PFSK-1 (cell line): ENCODE measurements at regions not wholly inside any gene's neighbourhood (a gene's known extent, or its start where the extent isn't known, plus 50 kb on each side); places are given as distances from the start of the nearest gene placed in this dataset.

Source experiments
- FOXP2 ChIP-seq: optimal IDR thresholded peaks from 2 replicates; pipeline ENCODE3; 2011; ENCODE audit warnings: borderline replicate concordance, control low read depth, inconsistent platforms; ENCODE audit not compliant: insufficient read depth; ENCODE audit errors: extremely low read length, extremely low read depth
- POLR2AphosphoS5 ChIP-seq: IDR thresholded peaks from 2 replicates; pipeline ENCODE4 v1.6.1; 2012; ENCODE audit warnings: low read depth, mild to moderate bottlenecking, control low read depth, low read length, moderate library complexity
- SIN3A ChIP-seq: IDR thresholded peaks from 2 replicates; pipeline ENCODE4 v1.6.1; 2012; ENCODE audit warnings: mild to moderate bottlenecking, low read length, moderate library complexity, borderline replicate concordance; ENCODE audit not compliant: insufficient read depth
- TAF1 ChIP-seq: IDR thresholded peaks from 2 replicates; pipeline ENCODE4 v1.6.1; 2012; ENCODE audit warnings: low read length, control low read depth, borderline replicate concordance; ENCODE audit not compliant: insufficient read depth
- TF ChIP-seq, protein P1 (sequence below), 2 experiments: IDR thresholded peaks; 2 replicates each; pipeline versions ENCODE4 v1.6.1 to v1.8.0; 2011 to 2012; ENCODE audit warnings: low read depth in 2 of 2, low read length in 2 of 2, control low read depth in 1 of 2, inconsistent platforms in 1 of 2, mild to moderate bottlenecking in 1 of 2, moderate library complexity in 1 of 2; ENCODE audit not compliant: insufficient read depth in 1 of 2

DNA sequence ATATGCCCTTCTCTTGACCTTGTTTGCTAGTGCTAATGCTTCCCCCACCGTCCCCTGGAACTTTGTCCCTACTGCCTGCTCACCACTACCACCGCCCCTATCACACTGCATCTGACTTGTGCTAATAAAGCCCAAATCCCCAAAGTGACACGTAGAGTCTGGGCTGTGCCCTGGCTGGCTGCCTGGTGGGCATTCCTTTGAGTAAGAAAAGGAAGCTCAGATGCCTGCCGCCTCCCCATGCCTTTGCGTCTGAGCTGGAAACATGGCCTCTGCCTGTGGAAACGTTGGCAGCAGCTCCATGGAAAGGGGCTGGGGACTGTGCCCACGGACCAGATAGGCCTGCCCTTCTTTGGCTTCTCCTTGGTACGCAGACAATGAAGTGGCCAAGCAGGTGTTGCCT lies 138.3 kb downstream of the CYP26A1 start:
- TF ChIP-seq FOXP2: no peak
- no peak for TF ChIP-seq TAF1
- TF ChIP-seq, protein P1, sequence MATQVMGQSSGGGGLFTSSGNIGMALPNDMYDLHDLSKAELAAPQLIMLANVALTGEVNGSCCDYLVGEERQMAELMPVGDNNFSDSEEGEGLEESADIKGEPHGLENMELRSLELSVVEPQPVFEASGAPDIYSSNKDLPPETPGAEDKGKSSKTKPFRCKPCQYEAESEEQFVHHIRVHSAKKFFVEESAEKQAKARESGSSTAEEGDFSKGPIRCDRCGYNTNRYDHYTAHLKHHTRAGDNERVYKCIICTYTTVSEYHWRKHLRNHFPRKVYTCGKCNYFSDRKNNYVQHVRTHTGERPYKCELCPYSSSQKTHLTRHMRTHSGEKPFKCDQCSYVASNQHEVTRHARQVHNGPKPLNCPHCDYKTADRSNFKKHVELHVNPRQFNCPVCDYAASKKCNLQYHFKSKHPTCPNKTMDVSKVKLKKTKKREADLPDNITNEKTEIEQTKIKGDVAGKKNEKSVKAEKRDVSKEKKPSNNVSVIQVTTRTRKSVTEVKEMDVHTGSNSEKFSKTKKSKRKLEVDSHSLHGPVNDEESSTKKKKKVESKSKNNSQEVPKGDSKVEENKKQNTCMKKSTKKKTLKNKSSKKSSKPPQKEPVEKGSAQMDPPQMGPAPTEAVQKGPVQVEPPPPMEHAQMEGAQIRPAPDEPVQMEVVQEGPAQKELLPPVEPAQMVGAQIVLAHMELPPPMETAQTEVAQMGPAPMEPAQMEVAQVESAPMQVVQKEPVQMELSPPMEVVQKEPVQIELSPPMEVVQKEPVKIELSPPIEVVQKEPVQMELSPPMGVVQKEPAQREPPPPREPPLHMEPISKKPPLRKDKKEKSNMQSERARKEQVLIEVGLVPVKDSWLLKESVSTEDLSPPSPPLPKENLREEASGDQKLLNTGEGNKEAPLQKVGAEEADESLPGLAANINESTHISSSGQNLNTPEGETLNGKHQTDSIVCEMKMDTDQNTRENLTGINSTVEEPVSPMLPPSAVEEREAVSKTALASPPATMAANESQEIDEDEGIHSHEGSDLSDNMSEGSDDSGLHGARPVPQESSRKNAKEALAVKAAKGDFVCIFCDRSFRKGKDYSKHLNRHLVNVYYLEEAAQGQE (IDR thresholded peaks at IDR 0.05; ENCODE audit: insufficient read depth in 1 of 2, low read depth in 2 of 2, low read length in 2 of 2): no peak
- no peak for TF ChIP-seq POLR2AphosphoS5
- no peak for TF ChIP-seq SIN3A

DNA sequence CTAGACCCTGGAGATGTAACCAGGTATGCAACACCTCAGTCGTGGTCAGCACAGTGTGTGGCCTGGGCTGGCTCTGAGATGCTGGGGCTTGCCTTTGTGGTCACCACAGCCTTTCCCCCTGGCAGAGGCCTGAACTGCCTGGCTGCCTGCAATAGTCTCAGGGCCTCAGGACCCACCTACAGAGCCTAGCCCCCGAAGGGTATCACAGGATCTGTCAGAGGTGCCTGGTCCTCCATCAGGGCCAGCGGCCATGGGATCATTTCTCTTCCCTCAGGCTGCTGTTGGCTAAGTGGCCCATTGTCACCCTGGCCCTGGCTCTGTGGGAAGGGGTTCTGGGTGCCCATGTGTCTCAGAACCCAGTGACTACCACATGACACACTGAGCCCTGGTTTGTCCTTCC lies 141.6 kb downstream of the CYP26A1 start:
- no peak for TF ChIP-seq TAF1
- no peak for TF ChIP-seq FOXP2
- no peak for TF ChIP-seq SIN3A
- no peak for TF ChIP-seq POLR2AphosphoS5

DNA sequence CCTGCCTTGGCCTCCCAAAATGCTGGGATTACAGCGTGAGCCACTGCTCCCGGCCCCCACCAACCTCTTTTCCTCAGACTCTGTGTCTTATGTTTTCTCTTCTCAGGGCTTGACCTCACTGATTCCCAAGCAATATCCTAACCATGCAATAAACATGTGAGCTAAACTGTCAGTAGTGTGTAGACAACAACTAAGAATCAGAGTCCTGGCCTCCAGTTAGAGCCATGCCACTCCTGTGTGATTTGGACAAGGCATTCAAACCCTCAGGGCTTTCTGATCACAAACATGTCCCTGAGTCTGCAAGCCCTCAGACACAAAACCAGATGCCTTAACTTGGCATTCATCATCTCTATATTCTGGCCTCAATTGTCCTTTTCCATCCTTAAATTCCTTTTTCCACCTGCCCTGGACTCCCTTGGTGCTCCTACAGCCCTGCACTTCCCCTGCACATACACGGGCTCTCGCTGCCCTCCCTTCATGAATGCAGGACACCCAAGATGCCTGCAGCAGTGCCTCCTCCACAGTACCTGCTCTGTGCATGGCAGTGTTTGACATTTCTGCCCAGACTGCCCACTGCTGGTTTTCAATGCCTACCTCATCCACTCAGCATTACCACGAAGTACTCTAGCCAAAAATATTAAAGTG lies 142.8 kb downstream of the CYP26A1 start:
- TF ChIP-seq, protein P1 (IDR thresholded peaks at IDR 0.05; ENCODE audit: insufficient read depth in 1 of 2, low read depth in 2 of 2, low read length in 2 of 2): no peak
- TF ChIP-seq TAF1 (no peak), POLR2AphosphoS5 (no peak), SIN3A (no peak), FOXP2 (no peak)

DNA sequence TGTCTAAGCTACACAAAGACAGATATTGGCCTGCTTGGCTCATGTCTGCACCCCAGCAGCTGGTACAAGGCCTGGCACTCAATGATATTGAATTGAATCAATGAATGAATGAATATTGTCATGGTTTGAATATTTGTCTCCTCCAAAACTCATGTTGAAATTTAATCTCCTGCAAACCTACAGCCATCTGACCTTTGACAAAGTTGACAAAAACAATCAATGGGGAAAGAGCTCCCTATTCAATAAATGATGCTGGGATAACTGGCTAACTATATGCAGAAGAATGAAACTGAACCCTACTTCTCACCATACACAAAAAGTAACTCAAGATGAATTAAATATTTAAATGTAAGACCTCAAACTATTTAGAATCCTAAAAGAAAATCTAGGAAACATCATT lies 144.7 kb downstream of the CYP26A1 start:
- TF ChIP-seq, protein P1 (IDR thresholded peaks at IDR 0.05; ENCODE audit: insufficient read depth in 1 of 2, low read depth in 2 of 2, low read length in 2 of 2): no peak
- TF ChIP-seq POLR2AphosphoS5: no peak
- TF ChIP-seq SIN3A: no peak
- TF ChIP-seq FOXP2: no peak
- TF ChIP-seq TAF1: no peak

DNA sequence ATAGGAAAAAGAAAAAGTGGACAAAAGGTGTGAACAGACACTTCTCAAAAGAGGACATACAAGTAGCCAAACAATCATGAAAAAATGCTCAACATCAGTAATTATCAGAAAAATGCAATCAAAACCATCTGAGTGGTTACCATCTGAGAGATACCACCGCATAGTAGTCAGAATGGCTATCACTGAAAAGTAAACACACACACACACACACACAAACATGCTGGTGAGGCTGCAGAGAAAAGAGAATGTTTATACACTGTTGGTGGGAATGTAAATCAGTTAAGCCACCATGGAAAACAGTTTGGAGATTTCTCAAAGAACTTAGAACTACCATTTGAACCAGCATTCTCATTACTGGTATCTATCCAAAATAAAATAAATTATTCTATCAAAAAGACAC lies 145.7 kb downstream of the CYP26A1 start:
- TF ChIP-seq SIN3A (no peak), POLR2AphosphoS5 (no peak)

DNA sequence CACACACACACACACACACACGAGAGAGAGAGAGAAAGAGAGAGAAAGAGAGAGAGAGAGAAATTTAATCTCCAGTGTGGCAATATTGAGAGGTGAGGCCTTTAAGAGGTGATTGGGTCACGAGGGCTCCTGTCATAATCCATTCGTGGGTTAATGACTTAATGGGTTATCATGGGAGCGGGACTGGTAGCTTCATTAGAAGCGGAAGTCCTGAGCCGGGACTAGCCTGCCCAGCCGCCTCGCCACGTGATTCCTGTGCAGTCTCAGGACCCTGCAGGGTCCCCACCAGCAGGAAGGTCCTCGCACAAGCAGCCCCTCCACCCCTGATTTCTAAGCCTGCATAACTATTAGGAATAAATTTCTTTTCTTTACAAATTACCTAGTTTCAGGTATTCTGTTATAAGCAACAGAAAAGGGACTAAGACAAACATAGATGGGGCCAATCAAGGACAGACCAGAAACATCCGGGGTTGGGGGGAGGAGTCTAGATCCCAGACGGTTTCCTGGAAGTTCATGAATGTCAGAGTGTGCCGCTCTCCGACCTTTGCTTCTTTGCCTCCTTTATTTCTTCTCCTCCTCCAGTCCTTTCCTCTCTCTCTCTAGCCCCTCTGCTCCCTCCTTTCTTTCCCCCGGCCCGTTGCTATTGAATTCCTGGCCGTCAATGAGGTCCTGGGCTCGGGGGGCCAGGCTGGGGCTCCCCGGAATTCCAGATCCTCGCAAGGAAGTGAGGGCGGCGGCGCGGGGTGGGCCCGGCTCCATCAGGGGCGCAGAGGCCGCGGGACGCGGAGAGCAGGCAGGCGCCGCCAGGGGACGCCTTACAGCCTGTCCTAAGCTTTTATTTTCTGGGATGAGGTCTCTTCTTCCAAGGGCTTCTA lies 146.8 kb downstream of the CYP26A1 start:
- no peak for TF ChIP-seq SIN3A
- TF ChIP-seq FOXP2: no peak
- no peak for TF ChIP-seq TAF1
- TF ChIP-seq POLR2AphosphoS5: no peak
- TF ChIP-seq, protein P1 (IDR thresholded peaks at IDR 0.05; ENCODE audit: insufficient read depth in 1 of 2, low read depth in 2 of 2, low read length in 2 of 2): no peak
